Neuronal stem cell (in vitro differentiated cells): ENCODE measurements at regions not wholly inside any gene's neighbourhood (a gene's known extent, or its start where the extent isn't known, plus 50 kb on each side); places are given as distances from the start of the nearest gene placed in this dataset.

Experiments
- DNase-seq: peaks from one replicate; pipeline ENCODE4 v3.0.0-alpha.2; 2013; ENCODE audit warnings: low spot score
- H2AFZ ChIP-seq: one replicate; pipeline ENCODE4 v1.6.1; 2013; ENCODE audit warnings: mild to moderate bottlenecking, low read length, inconsistent platforms
- H2AK5ac ChIP-seq: 2 replicates; pipeline ENCODE4 v1.6.1; 2013; ENCODE audit warnings: low read depth, mild to moderate bottlenecking, inconsistent platforms, low read length, moderate library complexity, mixed read lengths
- H2BK120ac ChIP-seq: 2 replicates; pipeline ENCODE4 v1.6.1; 2013; ENCODE audit warnings: low read depth, mild to moderate bottlenecking, inconsistent platforms, low read length, moderate library complexity, mixed read lengths
- H2BK12ac ChIP-seq: one replicate; pipeline ENCODE4 v1.6.1; 2013; ENCODE audit warnings: low read length, inconsistent platforms
- H2BK15ac ChIP-seq: 2 replicates; pipeline ENCODE4 v1.6.1; 2013; ENCODE audit warnings: mild to moderate bottlenecking, low read length, inconsistent platforms, mixed read lengths
- H2BK5ac ChIP-seq: one replicate; pipeline ENCODE4 v1.6.1; 2013; ENCODE audit warnings: inconsistent platforms, mild to moderate bottlenecking, low read length, moderate library complexity
- H3K14ac ChIP-seq: one replicate; pipeline ENCODE4 v1.6.1; 2013; ENCODE audit warnings: low read length, inconsistent platforms
- H3K18ac ChIP-seq: 2 replicates; pipeline ENCODE4 v1.6.1; 2013; ENCODE audit warnings: low read length, inconsistent platforms
- H3K23ac ChIP-seq: 2 replicates; pipeline ENCODE4 v1.6.1; 2013; ENCODE audit warnings: low read depth, mild to moderate bottlenecking, mixed read lengths, low read length, inconsistent platforms; ENCODE audit not compliant: poor library complexity
- H3K27ac ChIP-seq: replicated peaks from 3 replicates; pipeline ENCODE4 v1.5.1; 2013; ENCODE audit warnings: low read length, inconsistent platforms
- H3K27me3 ChIP-seq, 3 experiments: 2 replicates each; pipeline ENCODE4 v1.6.1; 2013; ENCODE audit warnings: low read length in 3 of 3, mild to moderate bottlenecking in 2 of 3, inconsistent platforms in 1 of 3, low read depth in 1 of 3, mixed read lengths in 1 of 3, moderate library complexity in 1 of 3; ENCODE audit not compliant: control insufficient read depth in 3 of 3, insufficient read depth in 3 of 3
- H3K36me3 ChIP-seq, 2 donors: replicated peaks in 1 of 2; 2 replicates each; pipeline ENCODE4 v1.6.1; 2013; ENCODE audit warnings: low read length in 2 of 2; ENCODE audit not compliant: control insufficient read depth in 2 of 2, insufficient read depth in 2 of 2
- H3K4ac ChIP-seq: 2 replicates; pipeline ENCODE4 v1.6.1; 2013; ENCODE audit warnings: inconsistent platforms, mild to moderate bottlenecking, low read length, moderate library complexity
- H3K4me1 ChIP-seq, 2 donors: 1 replicate in 1 of 2; 2 replicates in 1 of 2; pipeline ENCODE4 v1.6.1; 2013; ENCODE audit warnings: low read length in 2 of 2, low read depth in 1 of 2; ENCODE audit not compliant: control insufficient read depth in 2 of 2, insufficient read depth in 1 of 2
- H3K4me2 ChIP-seq: one replicate; pipeline ENCODE4 v1.6.1; 2013; ENCODE audit warnings: mild to moderate bottlenecking, low read length, inconsistent platforms; ENCODE audit not compliant: insufficient read depth, poor library complexity, severe bottlenecking
- H3K4me3 ChIP-seq, 2 donors: 2 replicates each; pipeline ENCODE4 v1.5.1; 2013; ENCODE audit warnings: low read length in 2 of 2, mild to moderate bottlenecking in 2 of 2, inconsistent platforms in 1 of 2, moderate library complexity in 1 of 2
- H3K79me1 ChIP-seq: one replicate; pipeline ENCODE4 v1.6.1; 2013; ENCODE audit warnings: low read depth, mild to moderate bottlenecking, inconsistent platforms, low read length, moderate library complexity
- H3K9ac ChIP-seq: one replicate; pipeline ENCODE4 v1.6.1; 2013; ENCODE audit warnings: mild to moderate bottlenecking, low read depth, low read length, inconsistent platforms; ENCODE audit not compliant: poor library complexity
- H3K9me3 ChIP-seq, 2 donors: replicated peaks in 1 of 2; 2 replicates each; pipeline versions ENCODE3 to v1.6.1; 2013; ENCODE audit warnings: low read length in 2 of 2, mild to moderate bottlenecking in 2 of 2, inconsistent platforms in 1 of 2, low read depth in 1 of 2, mixed read lengths in 1 of 2, moderate library complexity in 1 of 2; ENCODE audit not compliant: control insufficient read depth in 2 of 2, insufficient read depth in 1 of 2
- H4K8ac ChIP-seq: one replicate; pipeline ENCODE4 v1.6.1; 2013; ENCODE audit warnings: low read depth, mild to moderate bottlenecking, inconsistent platforms, low read length, moderate library complexity
- H4K91ac ChIP-seq: one replicate; pipeline ENCODE4 v1.6.1; 2013; ENCODE audit warnings: low read length, low read depth, mild to moderate bottlenecking, inconsistent platforms; ENCODE audit not compliant: poor library complexity
- WGBS, 2 donors: extraction: QIAGEN DNeasy Blood & Tissue Kit; methylation state at CpG; one replicate each; pipeline ENCODE4 v1.1.7; 2013; ENCODE audit warnings: missing lambda C conversion rate in 2 of 2, mixed read lengths in 1 of 2; ENCODE audit not compliant: insufficient read length in 2 of 2, insufficient replicate concordance in 1 of 2; ENCODE audit errors: extremely low coverage in 2 of 2; 5-methylcytosine and 5-hydroxymethylcytosine counted together

GRCh38 chr2:58856100-58856499 is 615.0 kb upstream of the FANCL start:
- no peak overlapping the region for H3K9ac ChIP-seq
- H2AFZ ChIP-seq = no peak overlapping the region
- no peak overlapping the region for H3K18ac ChIP-seq
- no peaks in the 10 kb centered on the region for H3K27me3 ChIP-seq
- no peak overlapping the region for H3K14ac ChIP-seq
- no peak for DNase-seq
- no peak overlapping the region for H3K4me3 ChIP-seq
- no peak overlapping the region for H2BK5ac ChIP-seq
- H3K4me2 ChIP-seq = no peak overlapping the region
- no peaks in the 10 kb centered on the region for H3K36me3 ChIP-seq
- no peak overlapping the region for H4K8ac ChIP-seq
- H2AK5ac ChIP-seq = no peak overlapping the region
- no CpG with 5 or more reads among the region's 6 CpGs for WGBS, 2 donors
- no peak overlapping the region for H3K23ac ChIP-seq
- H3K4me1 ChIP-seq = peaks cover 0 to 2% of the 10 kb centered on the region in 2 donors
- H2BK15ac ChIP-seq = no peak overlapping the region
- no peaks in the 10 kb centered on the region for H3K79me1 ChIP-seq
- no peak overlapping the region for H4K91ac ChIP-seq
- H3K9me3 ChIP-seq = no peaks in the 10 kb centered on the region
- H3K27ac ChIP-seq = no peak overlapping the region
- H2BK12ac ChIP-seq = no peak overlapping the region
- no peak overlapping the region for H3K4ac ChIP-seq
- H2BK120ac ChIP-seq = no peak overlapping the region

- Histone ChIP-seq H3K4me3 (no peak overlapping the region), H3K27me3 (no peaks in the 10 kb centered on the region), H2BK120ac (no peak overlapping the region), H3K4me2 (no peak overlapping the region), H3K9me3 (no peaks in the 10 kb centered on the region), H3K9ac (no peak overlapping the region), H3K4me1 (peaks cover 0 to 2% of the 10 kb centered on the region in 2 donors), H2AK5ac (no peak overlapping the region), H3K23ac (no peak overlapping the region), H2BK15ac (no peak overlapping the region), H4K91ac (no peak overlapping the region), H3K4ac (no peak overlapping the region), H3K27ac (no peak overlapping the region), H3K79me1 (no peaks in the 10 kb centered on the region), H3K14ac (no peak overlapping the region), H3K18ac (no peak overlapping the region), H2BK12ac (no peak overlapping the region), H2BK5ac (no peak overlapping the region), H4K8ac (no peak overlapping the region), H2AFZ (no peak overlapping the region), H3K36me3 (no peaks in the 10 kb centered on the region)
- WGBS, 2 donors = no CpG with 5 or more reads among the region's 2 CpGs
- no peak for DNase-seq
Observed at GRCh38 chr2:58853420-58853819, 612.3 kb upstream of the FANCL start.

- H4K8ac ChIP-seq = no peak overlapping the region
- no peak overlapping the region for H3K4ac ChIP-seq
- no peak overlapping the region for H2BK15ac ChIP-seq
- H3K14ac ChIP-seq = no peak overlapping the region
- H3K79me1 ChIP-seq = no peaks in the 10 kb centered on the region
- no peak overlapping the region for H3K4me2 ChIP-seq
- H4K91ac ChIP-seq = no peak overlapping the region
- no peaks in the 10 kb centered on the region for H3K27me3 ChIP-seq
- no peak overlapping the region for H2BK12ac ChIP-seq
- no peak overlapping the region for H2AFZ ChIP-seq
- no peaks in the 10 kb centered on the region for H3K9me3 ChIP-seq
- no peaks in the 10 kb centered on the region for H3K36me3 ChIP-seq
- H3K23ac ChIP-seq = no peak overlapping the region
- no peak overlapping the region for H3K27ac ChIP-seq
- peaks cover 0 to 2% of the 10 kb centered on the region in 2 donors for H3K4me1 ChIP-seq
- no peak overlapping the region for H2AK5ac ChIP-seq
- no peak overlapping the region for H2BK120ac ChIP-seq
- no peak overlapping the region for H3K9ac ChIP-seq
- H3K4me3 ChIP-seq = no peak overlapping the region
- DNase-seq = no peak
- no peak overlapping the region for H2BK5ac ChIP-seq
- H3K18ac ChIP-seq = no peak overlapping the region
Observed at GRCh38 chr2:58852905-58853304, 611.8 kb upstream of the FANCL start.

- Histone ChIP-seq H4K8ac (no peak overlapping the region), H3K4ac (no peak overlapping the region), H2BK5ac (no peak overlapping the region), H3K4me2 (no peak overlapping the region), H2BK15ac (no peak overlapping the region), H3K27me3 (no peaks in the 10 kb centered on the region), H2AK5ac (no peak overlapping the region), H3K36me3 (no peaks in the 10 kb centered on the region), H3K14ac (no peak overlapping the region), H3K23ac (no peak overlapping the region), H3K79me1 (no peaks in the 10 kb centered on the region), H2BK120ac (no peak overlapping the region), H3K18ac (no peak overlapping the region), H2BK12ac (no peak overlapping the region), H3K4me3 (no peak overlapping the region), H3K4me1 (peaks cover 0 to 2% of the 10 kb centered on the region in 2 donors), H3K9me3 (no peaks in the 10 kb centered on the region), H2AFZ (no peak overlapping the region), H3K9ac (no peak overlapping the region), H3K27ac (no peak overlapping the region), H4K91ac (no peak overlapping the region)
- DNase-seq = no peak
- no CpG with 5 or more reads among the region's 5 CpGs for WGBS, 2 donors
Observed at GRCh38 chr2:58852243-58852642, 611.1 kb upstream of the FANCL start.
